KBM-7 (cell line): ENCODE measurements at regions not wholly inside any gene's neighbourhood (a gene's known extent, or its start where the extent isn't known, plus 50 kb on each side); places are given as distances from the start of the nearest gene placed in this dataset.

Experiments
- DNase-seq: peaks from one replicate; pipeline ENCODE4 v3.0.0-alpha.2; 2015
- in situ Hi-C: fragments of 300-500 bp; cut with MboI; formaldehyde crosslinking; loops from 2 replicates; pipeline ENCODE4 v1.14.3; 2020; ENCODE audit warnings: low sequenced_read_pairs, low pct_unique_long_range_greater_than_20kb, mixed read lengths

- DNase-seq: no peak
- in situ Hi-C loops: loop anchor here (5.0 kb wide), 1 partner anchor 1015 kb away; no protein-coding TSS in a partner anchor
These were observed 316.2 kb downstream of the MATN1 start for GRCh38 chr1:30406996-30407864.

GRCh38 chr1:30405631-30406212 is 317.7 kb downstream of the MATN1 start:
- in situ Hi-C loops: loop anchor here (5.0 kb wide), 1 partner anchor 1013 kb away; no protein-coding TSS in a partner anchor

GRCh38 chr1:30405081-30405480 is 318.3 kb downstream of the MATN1 start:
- in situ Hi-C loops: loop anchor here (5.0 kb wide), 1 partner anchor 1013 kb away; no protein-coding TSS in a partner anchor
- DNase-seq: no peak

More at GRCh38 chr1:30405631-30406212, 317.7 kb downstream of the MATN1 start:
- DNase-seq: no peak

GRCh38 chr1:30404341-30404740 is 319.0 kb downstream of the MATN1 start:
- DNase-seq: no peak

GRCh38 chr1:30403726-30404125 is 319.7 kb downstream of the MATN1 start:
- no peak for DNase-seq
- in situ Hi-C loops: no loop called here

More at GRCh38 chr1:30404341-30404740, 319.0 kb downstream of the MATN1 start:
- in situ Hi-C loops: no loop called here

- in situ Hi-C loops: no loop called here
- DNase-seq: no peak
These were observed 320.2 kb downstream of the MATN1 start for GRCh38 chr1:30403061-30403645.

- in situ Hi-C loops: no loop called here
These were observed 321.4 kb downstream of the MATN1 start for GRCh38 chr1:30402031-30402430.

GRCh38 chr1:30400507-30400906 is 322.9 kb downstream of the MATN1 start:
- in situ Hi-C loops: no loop called here
- no peak for DNase-seq

More at GRCh38 chr1:30402031-30402430, 321.4 kb downstream of the MATN1 start:
- no peak for DNase-seq

GRCh38 chr1:30399026-30399425 is 324.4 kb downstream of the MATN1 start:
- in situ Hi-C loops: no loop called here
- no peak for DNase-seq

- DNase-seq: no peak
- in situ Hi-C loops: no loop called here
These were observed 325.8 kb downstream of the MATN1 start for GRCh38 chr1:30397576-30397975.

GRCh38 chr1:30395631-30396030 is 327.8 kb downstream of the MATN1 start:
- DNase-seq: no peak
- in situ Hi-C loops: no loop called here

- no peak for DNase-seq
- in situ Hi-C loops: no loop called here
These were observed 335.0 kb downstream of the MATN1 start for GRCh38 chr1:30388386-30388785.

GRCh38 chr1:30386156-30386926 is 337.0 kb downstream of the MATN1 start:
- no peak for DNase-seq
- in situ Hi-C loops: no loop called here

GRCh38 chr1:30385246-30385995 is 338.0 kb downstream of the MATN1 start:
- no peak for DNase-seq
- in situ Hi-C loops: no loop called here

- DNase-seq: no peak
- in situ Hi-C loops: no loop called here
These were observed 338.8 kb downstream of the MATN1 start for GRCh38 chr1:30384286-30385245.

GRCh38 chr1:30383221-30383711 is 340.1 kb downstream of the MATN1 start:
- DNase-seq: no peak
- in situ Hi-C loops: no loop called here

GRCh38 chr1:30382496-30382895 is 340.9 kb downstream of the MATN1 start:
- in situ Hi-C loops: no loop called here

More at GRCh38 chr1:30382496-30382895, 340.9 kb downstream of the MATN1 start:
- DNase-seq: no peak
